Activated T-helper 1 cell treated with anti-CD3 and anti-CD28 coated beads, Interleukin-12 subunit alpha, Interleukin-12 subunit beta, Interleukin-2, Interleukin-4 antibody, amounts not matched to agents 30 ng/mL and 10 ng/mL and 1 ng/mL, durations not matched to agents 14 hours and 24 hours and 36 hours (primary cell): ENCODE measurements at regions not wholly inside any gene's neighbourhood (a gene's known extent, or its start where the extent isn't known, plus 50 kb on each side); places are given as distances from the start of the nearest gene placed in this dataset.
A peak's percentile ranks its signal among the peaks of the same experiment; 100 is the strongest.

Source experiments
- DNase-seq: peaks from one replicate; pipeline ENCODE4 v3.0.0; 2021; ENCODE audit warnings: low spot score
- H3K27ac Mint-ChIP-seq: one replicate; pipeline ENCODE4 v1.8.0; 2021; ENCODE audit warnings: mild to moderate bottlenecking, mixed read lengths
- H3K27me3 Mint-ChIP-seq: one replicate; pipeline ENCODE4 v1.8.0; 2022; ENCODE audit warnings: mild to moderate bottlenecking, moderate library complexity, mixed read lengths; ENCODE audit not compliant: insufficient read depth
- H3K36me3 Mint-ChIP-seq: one replicate; pipeline ENCODE4 v1.8.0; 2021; ENCODE audit warnings: low read depth, mixed read lengths
- H3K4me1 Mint-ChIP-seq: one replicate; pipeline ENCODE4 v1.8.0; 2021; ENCODE audit warnings: low read depth, mixed read lengths
- H3K4me3 Mint-ChIP-seq: one replicate; pipeline ENCODE4 v1.8.0; 2021; ENCODE audit warnings: mild to moderate bottlenecking, moderate library complexity, mixed read lengths
- H3K9me3 Mint-ChIP-seq: one replicate; pipeline ENCODE4 v1.8.0; 2021; ENCODE audit warnings: mixed read lengths
- intact Hi-C: fragments of 100-400 bp; cut with micrococcal nuclease; formaldehyde crosslinking; loops from one replicate; pipeline ENCODE4 v1.15.1; 2024

DNA sequence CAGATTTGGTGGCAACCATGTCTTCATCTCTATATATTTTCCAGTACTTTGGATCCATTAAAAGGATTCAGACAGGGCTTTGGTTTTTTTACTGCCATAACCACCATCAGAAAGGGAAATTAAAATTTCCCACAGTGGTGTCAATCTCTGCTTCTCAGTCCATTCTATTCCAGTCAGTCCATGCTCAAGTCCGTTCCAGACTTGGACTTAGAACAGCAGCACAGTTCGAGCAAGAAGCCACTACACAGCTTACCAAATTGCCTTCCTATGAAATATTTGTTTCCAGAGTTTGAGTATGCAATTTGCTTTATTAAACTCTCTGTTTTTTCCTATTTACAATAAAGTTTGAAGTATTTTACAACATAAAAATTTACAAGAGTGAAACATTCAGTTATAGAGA lies 306.5 kb upstream of the GULP1 start:
- no peaks in the 10 kb centered on the region for H3K36me3 Mint-ChIP-seq
- no peak overlapping the region for H3K27ac Mint-ChIP-seq
- no peak overlapping the region for H3K4me3 Mint-ChIP-seq
- intact Hi-C loops = no loop called here
- no peaks in the 10 kb centered on the region for H3K27me3 Mint-ChIP-seq
- no peak for DNase-seq
- H3K9me3 Mint-ChIP-seq = no peaks in the 10 kb centered on the region
- H3K4me1 Mint-ChIP-seq = peaks cover 19% of the 10 kb centered on the region

DNA sequence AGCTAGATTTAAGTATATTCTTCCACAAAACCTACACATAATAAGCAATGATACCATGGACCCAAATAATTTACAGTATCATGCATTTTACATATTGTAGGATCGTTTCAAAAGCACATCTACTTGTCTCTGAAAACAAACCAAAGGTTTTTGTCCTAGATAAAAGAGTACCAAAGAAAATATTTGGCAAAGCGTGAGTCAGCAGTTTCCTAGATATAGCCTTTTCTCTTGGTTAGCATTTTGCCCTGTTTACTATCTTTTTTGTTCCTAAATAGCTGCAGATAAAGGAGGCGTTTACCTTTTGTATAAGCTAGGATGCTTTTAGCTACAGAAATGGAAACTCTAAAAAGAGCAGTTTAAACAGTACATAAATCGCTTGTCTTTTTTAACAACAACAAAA lies 305.8 kb upstream of the GULP1 start:
- no peak overlapping the region for H3K4me3 Mint-ChIP-seq
- no peak overlapping the region for H3K27ac Mint-ChIP-seq
- no peaks in the 10 kb centered on the region for H3K27me3 Mint-ChIP-seq
- H3K9me3 Mint-ChIP-seq = no peaks in the 10 kb centered on the region
- H3K36me3 Mint-ChIP-seq = no peaks in the 10 kb centered on the region
- peaks cover 22% of the 10 kb centered on the region for H3K4me1 Mint-ChIP-seq
- intact Hi-C loops = no loop called here
- DNase-seq = no peak

DNA sequence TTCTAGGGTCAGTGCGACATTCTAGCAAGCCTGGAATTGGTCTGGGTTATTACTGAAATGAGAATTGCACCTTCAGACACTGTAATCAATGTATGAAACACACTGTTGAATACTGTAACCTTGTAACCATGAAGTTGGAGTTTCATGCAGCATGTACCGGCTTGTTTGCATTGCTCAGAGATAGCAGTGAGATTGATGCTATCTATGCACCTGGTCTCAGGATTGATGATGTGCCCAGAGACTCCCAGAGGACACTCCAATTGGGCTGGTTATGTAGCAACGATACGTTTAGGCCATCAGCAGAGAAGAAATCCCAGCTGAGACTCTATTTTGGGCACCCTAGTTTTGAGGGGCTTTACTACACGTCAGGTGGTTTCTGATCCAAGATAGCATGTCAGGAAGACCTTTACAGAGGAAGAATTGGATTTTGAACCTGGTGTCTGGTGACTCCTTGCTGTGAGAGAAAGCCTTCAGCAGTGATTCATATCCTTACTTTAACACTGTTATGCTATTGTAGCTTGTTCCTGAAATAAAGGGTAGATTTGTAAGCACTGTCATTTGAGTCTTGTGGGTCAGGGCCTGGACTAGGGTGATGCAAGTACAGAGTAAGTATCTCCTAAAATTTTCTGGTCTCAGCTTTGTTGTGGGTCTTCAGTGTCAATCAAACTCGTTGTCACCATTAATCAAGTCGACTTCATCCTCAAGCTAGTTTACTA lies 305.1 kb upstream of the GULP1 start:
- H3K4me1 Mint-ChIP-seq = peaks cover 22% of the 10 kb centered on the region
- intact Hi-C loops = no loop called here
- no peak overlapping the region for H3K4me3 Mint-ChIP-seq
- no peaks in the 10 kb centered on the region for H3K36me3 Mint-ChIP-seq
- no peaks in the 10 kb centered on the region for H3K27me3 Mint-ChIP-seq
- H3K9me3 Mint-ChIP-seq = no peaks in the 10 kb centered on the region
- no peak overlapping the region for H3K27ac Mint-ChIP-seq
- no peak for DNase-seq

DNA sequence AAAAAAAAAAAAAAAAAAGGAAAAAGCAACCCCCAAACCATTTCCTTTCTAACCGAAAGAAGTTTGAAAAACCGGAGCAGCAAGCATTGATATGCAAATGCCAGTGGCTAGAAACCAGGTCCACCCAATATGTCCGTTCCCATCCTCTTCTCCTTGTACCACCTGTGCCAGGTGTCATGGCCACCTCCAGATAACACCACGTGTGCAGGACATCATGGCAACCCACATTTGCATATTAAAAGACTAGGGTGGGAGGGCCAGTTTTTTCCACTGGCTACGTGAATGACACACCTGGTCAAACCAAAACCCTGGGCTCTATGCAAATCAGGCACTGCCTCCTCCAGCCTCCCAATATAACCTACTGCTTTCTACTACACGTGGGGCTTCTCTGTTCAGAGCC lies 303.3 kb upstream of the GULP1 start:
- Mint-ChIP-seq H3K9me3 (no peaks in the 10 kb centered on the region), H3K27ac (no peak overlapping the region), H3K27me3 (no peaks in the 10 kb centered on the region), H3K4me1 (peaks cover 22% of the 10 kb centered on the region), H3K4me3 (no peak overlapping the region), H3K36me3 (no peaks in the 10 kb centered on the region)
- no peak for DNase-seq
- intact Hi-C loops = no loop called here

DNA sequence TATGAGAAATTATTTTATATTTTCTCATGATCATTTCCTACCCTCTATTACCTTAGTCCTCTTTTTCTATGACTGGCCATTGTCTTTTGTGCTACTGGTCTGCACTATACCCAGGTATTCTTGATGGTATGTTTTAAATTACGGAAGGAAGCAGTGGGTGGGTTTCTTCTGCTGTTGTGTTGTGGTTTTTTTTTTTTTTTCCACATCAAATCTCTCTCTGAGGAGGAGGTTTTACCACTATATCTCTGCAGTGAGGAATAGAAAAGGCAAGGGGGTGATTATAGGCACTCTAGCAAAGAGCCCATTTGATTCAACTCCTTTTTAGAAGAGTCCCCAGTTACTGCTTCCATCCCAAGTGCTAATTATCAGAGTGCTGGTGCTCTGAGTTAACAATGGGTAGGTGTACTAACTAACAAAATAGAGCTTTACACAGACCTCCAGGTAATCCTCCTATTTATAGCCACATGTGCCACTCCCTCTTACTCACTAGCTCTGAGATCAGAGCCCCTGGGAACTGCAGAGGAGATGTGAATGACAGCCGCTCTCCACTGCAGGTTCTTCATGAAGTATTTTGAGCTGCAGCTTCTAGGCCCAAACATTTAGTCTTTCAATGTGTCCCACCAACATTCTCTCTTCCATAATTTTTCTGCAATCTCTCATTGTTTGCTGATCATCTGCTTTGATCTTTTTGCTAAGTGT lies 301.6 kb upstream of the GULP1 start:
- Mint-ChIP-seq H3K27me3 (no peaks in the 10 kb centered on the region), H3K9me3 (no peaks in the 10 kb centered on the region), H3K27ac (peak overlapping the region; percentile 69), H3K4me1 (peaks cover 22% of the 10 kb centered on the region), H3K36me3 (no peaks in the 10 kb centered on the region), H3K4me3 (no peak overlapping the region)
- DNase-seq = no peak
- intact Hi-C loops = no loop called here

DNA sequence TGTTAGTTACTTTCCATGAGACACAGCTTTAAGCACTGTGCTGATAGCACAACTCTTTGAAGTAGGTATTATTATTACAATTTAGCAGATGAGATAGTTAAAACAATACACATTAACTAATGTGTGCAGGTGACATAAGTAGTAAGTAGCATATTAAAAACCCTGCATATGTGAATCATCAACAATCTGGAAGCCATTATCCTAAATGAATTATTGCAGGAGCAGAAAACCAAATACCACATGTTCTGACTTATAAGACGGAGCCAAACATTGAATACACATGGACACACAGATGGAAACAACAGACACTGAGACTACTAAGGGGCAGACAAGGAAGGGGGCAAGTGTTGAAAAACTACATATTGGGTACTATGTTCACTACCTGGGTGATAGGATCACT lies 300.3 kb upstream of the GULP1 start:
- no peak for DNase-seq
- Mint-ChIP-seq H3K36me3 (no peaks in the 10 kb centered on the region), H3K4me1 (peaks cover 22% of the 10 kb centered on the region), H3K27ac (no peak overlapping the region), H3K27me3 (peaks cover 2% of the 10 kb centered on the region), H3K4me3 (no peak overlapping the region), H3K9me3 (no peaks in the 10 kb centered on the region)
- intact Hi-C loops = no loop called here

DNA sequence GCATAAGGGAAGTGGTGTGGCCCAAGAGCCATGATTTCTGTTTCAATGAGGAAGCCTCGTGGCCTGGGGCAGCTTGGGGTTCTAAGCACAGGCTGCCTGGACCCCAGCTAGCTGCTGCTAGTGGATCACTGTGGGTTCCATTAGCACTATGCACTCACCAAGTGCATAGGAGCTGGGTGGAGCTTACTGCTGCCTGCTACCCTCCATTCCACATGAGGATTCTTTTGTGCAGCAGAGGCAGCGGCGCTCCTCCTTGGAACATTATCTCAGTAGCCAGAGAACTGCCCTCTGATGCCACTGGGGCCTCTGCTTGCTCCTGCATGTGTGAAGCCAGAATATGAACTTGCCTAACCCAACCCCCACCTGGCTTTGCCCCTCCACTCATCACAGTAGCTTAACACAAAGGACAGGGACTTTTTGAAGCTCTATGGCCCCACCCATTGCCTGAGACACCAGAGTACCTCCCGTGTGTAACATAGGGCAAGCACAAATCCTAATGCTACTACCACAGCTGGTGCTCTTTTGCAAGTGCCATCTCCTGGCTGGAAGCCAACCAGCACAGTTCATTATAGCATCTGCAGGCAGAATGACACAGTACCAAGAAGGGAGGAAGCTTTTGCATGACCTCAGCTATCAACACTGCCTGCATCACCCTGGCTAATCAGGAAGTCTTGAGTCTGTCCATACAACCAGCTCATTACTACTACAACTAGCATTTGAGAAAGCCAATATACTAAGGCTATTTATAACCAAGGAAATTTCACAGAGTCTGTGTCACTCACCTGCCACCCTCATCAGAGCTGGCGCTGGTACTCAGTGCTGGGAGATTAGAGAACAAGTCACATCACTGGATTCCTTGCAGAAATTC lies 297.0 kb upstream of the GULP1 start:
- intact Hi-C loops = no loop called here
- H3K27ac Mint-ChIP-seq = no peak overlapping the region
- DNase-seq = no peak

DNA sequence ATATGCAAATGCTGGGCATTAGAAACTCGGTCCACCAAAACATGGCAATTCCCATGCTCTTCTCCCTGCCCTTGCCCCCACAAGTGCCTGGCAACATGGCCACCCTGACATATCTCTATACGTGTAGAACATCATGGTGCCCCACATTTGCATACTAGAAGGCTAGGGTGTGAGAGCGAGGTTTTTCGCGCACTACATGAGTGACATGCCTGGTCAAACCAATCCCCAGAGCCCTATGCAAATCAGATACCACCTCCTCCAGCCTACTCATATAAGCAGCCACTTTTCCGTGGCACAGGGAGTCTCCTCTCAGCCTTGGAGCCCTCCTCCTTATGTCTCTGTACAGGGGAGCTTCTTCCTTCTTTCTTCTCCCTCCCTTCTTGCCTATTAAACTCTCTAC lies 296.1 kb upstream of the GULP1 start:
- H3K4me1 Mint-ChIP-seq = no peaks in the 10 kb centered on the region

More for the DNA sequence above, 297.0 kb upstream of the GULP1 start:
- Mint-ChIP-seq H3K27me3 (peaks cover 4% of the 10 kb centered on the region), H3K36me3 (no peaks in the 10 kb centered on the region), H3K4me1 (peaks cover 8% of the 10 kb centered on the region), H3K4me3 (no peak overlapping the region), H3K9me3 (no peaks in the 10 kb centered on the region)

DNA sequence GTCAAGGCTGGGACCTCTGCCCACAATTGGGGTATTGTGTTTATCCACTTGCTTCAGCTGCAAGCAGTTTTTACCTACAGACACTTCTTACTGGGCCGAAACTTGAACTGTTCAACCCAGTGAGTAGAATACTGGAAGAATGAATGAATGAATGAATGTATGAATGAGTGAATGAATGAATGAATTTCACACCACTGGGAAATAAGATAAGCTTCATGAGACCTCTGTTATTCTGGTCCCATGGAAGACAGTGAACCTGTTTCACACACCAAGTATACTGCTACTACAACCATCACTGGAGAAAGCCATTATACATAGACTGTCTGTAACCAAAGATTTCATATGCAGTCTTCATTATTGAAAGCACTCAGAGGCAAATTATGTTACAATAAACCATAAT lies 295.0 kb upstream of the GULP1 start:
- Mint-ChIP-seq H3K4me3 (no peak overlapping the region), H3K36me3 (no peaks in the 10 kb centered on the region), H3K27ac (no peak overlapping the region), H3K27me3 (peaks cover 4% of the 10 kb centered on the region), H3K4me1 (no peaks in the 10 kb centered on the region), H3K9me3 (no peaks in the 10 kb centered on the region)
- DNase-seq = no peak
- intact Hi-C loops = no loop called here

More for the DNA sequence above, 296.1 kb upstream of the GULP1 start:
- H3K9me3 Mint-ChIP-seq = no peaks in the 10 kb centered on the region
- no peak overlapping the region for H3K4me3 Mint-ChIP-seq
- H3K27ac Mint-ChIP-seq = no peak overlapping the region
- intact Hi-C loops = no loop called here
- peaks cover 4% of the 10 kb centered on the region for H3K27me3 Mint-ChIP-seq
- no peak for DNase-seq
- no peaks in the 10 kb centered on the region for H3K36me3 Mint-ChIP-seq

DNA sequence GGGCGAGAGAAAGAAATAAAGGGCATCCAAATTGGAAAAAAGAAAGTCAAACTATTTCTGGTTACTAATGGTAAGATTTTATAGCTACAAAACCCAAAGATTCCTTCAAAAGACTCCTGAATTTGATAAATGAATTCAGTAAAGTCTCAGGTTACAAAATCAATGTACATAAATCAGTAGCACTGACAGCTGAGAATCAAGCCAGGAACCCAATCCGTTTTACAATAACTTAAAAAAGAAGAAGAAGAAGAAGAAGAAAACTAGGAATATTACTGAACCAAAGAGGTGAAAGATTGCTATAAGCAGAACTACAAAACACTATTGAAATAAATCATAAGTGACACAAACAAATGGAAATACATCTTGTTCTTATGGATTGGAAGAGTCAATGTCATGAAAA lies 291.5 kb upstream of the GULP1 start:
- H3K9me3 Mint-ChIP-seq = no peaks in the 10 kb centered on the region

DNA sequence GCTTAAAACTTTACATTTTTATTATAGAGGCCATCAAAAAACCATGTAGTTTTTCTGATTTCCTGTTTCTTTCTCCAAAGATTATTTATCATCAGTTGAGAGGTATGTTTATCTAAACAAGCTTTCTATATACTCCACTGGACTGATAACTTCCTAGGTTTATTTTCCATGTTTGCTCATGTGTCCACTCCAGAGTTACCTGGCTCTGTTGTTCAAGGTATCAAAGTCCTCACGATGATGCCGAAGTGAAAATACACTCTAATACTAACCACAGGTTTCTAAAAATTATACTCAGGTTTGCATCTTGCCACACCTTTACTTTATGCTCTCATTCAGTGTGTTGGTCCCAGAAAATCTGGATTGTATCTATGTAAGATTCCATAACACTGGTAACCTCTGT lies 287.9 kb upstream of the GULP1 start:
- H3K27ac Mint-ChIP-seq = no peak overlapping the region
- no peak overlapping the region for H3K4me3 Mint-ChIP-seq
- no peaks in the 10 kb centered on the region for H3K4me1 Mint-ChIP-seq
- intact Hi-C loops = no loop called here
- no peak for DNase-seq
- H3K36me3 Mint-ChIP-seq = no peaks in the 10 kb centered on the region
- no peaks in the 10 kb centered on the region for H3K27me3 Mint-ChIP-seq
- no peaks in the 10 kb centered on the region for H3K9me3 Mint-ChIP-seq

More for the DNA sequence above, 291.5 kb upstream of the GULP1 start:
- Mint-ChIP-seq H3K4me1 (no peaks in the 10 kb centered on the region), H3K4me3 (no peak overlapping the region), H3K27me3 (peaks cover 4% of the 10 kb centered on the region), H3K27ac (no peak overlapping the region), H3K36me3 (no peaks in the 10 kb centered on the region)
- no peak for DNase-seq
- intact Hi-C loops = no loop called here

DNA sequence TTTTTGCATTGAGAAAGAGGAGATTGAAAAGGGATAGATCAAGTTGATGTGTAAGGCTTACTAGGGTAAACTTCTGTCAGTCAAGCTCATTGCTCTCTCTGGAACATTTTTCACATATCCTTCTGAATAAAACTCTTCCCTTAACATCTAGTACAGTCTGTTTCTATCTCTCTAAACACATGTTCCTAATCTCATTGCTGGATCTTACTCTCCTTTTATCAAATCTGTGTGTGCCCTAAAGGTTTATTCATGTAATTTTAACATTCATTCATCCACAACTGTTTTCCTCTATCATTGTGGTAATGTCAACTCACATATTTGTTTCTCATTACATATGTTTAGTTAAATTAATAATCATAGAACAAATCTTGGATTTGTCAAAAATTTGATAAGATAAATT lies 277.9 kb upstream of the GULP1 start:
- H3K27me3 Mint-ChIP-seq = no peaks in the 10 kb centered on the region
- intact Hi-C loops = no loop called here
- H3K9me3 Mint-ChIP-seq = no peaks in the 10 kb centered on the region
- no peak overlapping the region for H3K27ac Mint-ChIP-seq
- no peak overlapping the region for H3K4me3 Mint-ChIP-seq
- DNase-seq = no peak
- no peaks in the 10 kb centered on the region for H3K36me3 Mint-ChIP-seq
- no peaks in the 10 kb centered on the region for H3K4me1 Mint-ChIP-seq

DNA sequence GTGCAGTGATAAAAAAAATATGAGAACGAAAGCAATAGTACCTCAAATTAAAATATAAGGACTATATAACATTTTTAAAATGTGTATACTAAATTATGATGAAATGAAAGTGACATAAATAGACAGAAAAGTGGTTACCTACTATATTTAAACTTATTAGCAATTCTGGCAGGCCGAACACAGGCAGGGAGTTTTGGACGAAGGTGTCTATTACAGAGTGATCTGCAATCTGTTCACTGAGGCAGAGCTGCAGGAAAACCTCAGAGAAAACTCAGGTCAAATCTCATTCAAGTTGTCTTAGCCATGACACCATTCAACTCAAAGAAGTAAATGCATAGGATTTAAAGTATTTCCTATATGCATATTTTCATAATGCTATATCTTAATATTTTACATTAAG lies 274.8 kb upstream of the GULP1 start:
- H3K27ac Mint-ChIP-seq = no peak overlapping the region
- DNase-seq = no peak
- intact Hi-C loops = no loop called here
- no peak overlapping the region for H3K4me3 Mint-ChIP-seq
- no peaks in the 10 kb centered on the region for H3K27me3 Mint-ChIP-seq
- H3K36me3 Mint-ChIP-seq = no peaks in the 10 kb centered on the region
- peaks cover 3% of the 10 kb centered on the region for H3K9me3 Mint-ChIP-seq
- no peaks in the 10 kb centered on the region for H3K4me1 Mint-ChIP-seq
